WTC11 (cell line): ENCODE measurements at regions not wholly inside any gene's neighbourhood (a gene's known extent, or its start where the extent isn't known, plus 50 kb on each side); places are given as distances from the start of the nearest gene placed in this dataset.
"Not testable (repeated sequence)": the region's sequence is repeated elsewhere in the genome, so short reads cannot be mapped to it uniquely, and the experiment has no call there.

Experiments used
- ATAC-seq: fragments of 200-7000 bp; cut with Tn5 transposase; 2 replicates; pipeline ENCODE4 v1.10.0; 2021; ENCODE audit warnings: mild to moderate bottlenecking, moderate library complexity
- CTCF ChIA-PET: fragments of 300-600 bp; sonication (Branson Sonifier 250); formaldehyde crosslinking; loops from one replicate; lab custom pipeline; 2021; ENCODE audit warnings: antibody characterized with exemption; lab: Charles Lee
- POLR2A ChIA-PET: fragments of 350-600 bp; sonication (Branson Sonifier 250); formaldehyde crosslinking; loops from one replicate; lab custom pipeline; 2021; ENCODE audit warnings: antibody characterized with exemption; lab: Charles Lee
- DNase-seq: peaks from one replicate; pipeline ENCODE4 v3.0.0; 2021; ENCODE audit warnings: low spot score
- H3K27ac Mint-ChIP-seq: 2 replicates; pipeline ENCODE4 v1.8.0; 2021; ENCODE audit warnings: mixed read lengths
- H3K27me3 Mint-ChIP-seq: 2 replicates; pipeline ENCODE4 v1.8.0; 2021; ENCODE audit warnings: low read depth, mild to moderate bottlenecking, moderate library complexity, mixed read lengths
- H3K36me3 Mint-ChIP-seq: 2 replicates; pipeline ENCODE4 v1.8.0; 2021; ENCODE audit warnings: mixed read lengths
- H3K4me1 Mint-ChIP-seq: 2 replicates; pipeline ENCODE4 v1.8.0; 2022; ENCODE audit warnings: mixed read lengths
- H3K4me3 Mint-ChIP-seq: 2 replicates; pipeline ENCODE4 v1.8.0; 2021; ENCODE audit warnings: mild to moderate bottlenecking, moderate library complexity, mixed read lengths
- H3K9me3 Mint-ChIP-seq: 2 replicates; pipeline ENCODE4 v1.8.0; 2021; ENCODE audit warnings: mixed read lengths
- ATF2 ChIP-seq: sonication (generic); formaldehyde crosslinking; IDR thresholded peaks from 2 replicates; pipeline ENCODE4 v1.8.1; 2022; ENCODE audit warnings: low read depth, missing genetic modification reagents, borderline replicate concordance
- CBFB ChIP-seq: sonication (generic); formaldehyde crosslinking; IDR thresholded peaks from 2 replicates; pipeline ENCODE4 v1.8.1; 2022; ENCODE audit warnings: mild to moderate bottlenecking, low read depth, missing genetic modification reagents
- EMX1 ChIP-seq: fragments of 250-450 bp; sonication (Bioruptor Pico); IDR thresholded peaks from 2 replicates; pipeline ENCODE4 v1.8.0; 2021; ENCODE audit warnings: mild to moderate bottlenecking
- ETV6 ChIP-seq: sonication (generic); formaldehyde crosslinking; IDR thresholded peaks from 2 replicates; pipeline ENCODE4 v1.8.1; 2022; ENCODE audit warnings: mild to moderate bottlenecking, missing genetic modification reagents
- HMGXB4 ChIP-seq: sonication (generic); formaldehyde crosslinking; IDR thresholded peaks from 2 replicates; pipeline ENCODE4 v1.8.1; 2023; ENCODE audit warnings: mild to moderate bottlenecking, moderate library complexity, missing genetic modification reagents
- MLX ChIP-seq: sonication (generic); formaldehyde crosslinking; IDR thresholded peaks from 2 replicates; pipeline ENCODE4 v1.8.1; 2023; ENCODE audit warnings: mild to moderate bottlenecking, missing genetic modification reagents, moderate library complexity
- NFE2L1 ChIP-seq: sonication (generic); formaldehyde crosslinking; IDR thresholded peaks from 2 replicates; pipeline ENCODE4 v1.8.1; 2023; ENCODE audit warnings: missing genetic modification reagents
- ZNF512 ChIP-seq: sonication (generic); formaldehyde crosslinking; IDR thresholded peaks from 2 replicates; pipeline ENCODE4 v1.8.1; 2022; ENCODE audit warnings: missing genetic modification reagents, borderline replicate concordance
- TF ChIP-seq, protein P1 (sequence below): fragments of 250-450 bp; sonication (Bioruptor Pico); IDR thresholded peaks from 2 replicates; pipeline ENCODE4 v1.9.0; 2021; ENCODE audit warnings: mild to moderate bottlenecking, borderline replicate concordance
- TF ChIP-seq, protein P2 (sequence below): sonication (generic); formaldehyde crosslinking; IDR thresholded peaks from 2 replicates; pipeline ENCODE4 v1.8.0; 2023; ENCODE audit warnings: missing genetic modification reagents, mild to moderate bottlenecking, borderline replicate concordance
- TF ChIP-seq, protein P3 (sequence below): sonication (generic); formaldehyde crosslinking; IDR thresholded peaks from 2 replicates; pipeline ENCODE4 v1.8.0; 2022; ENCODE audit warnings: mild to moderate bottlenecking, missing genetic modification reagents

- TF ChIP-seq ZNF512 (CRISPR knock-in tag): no peak
- no peak for TF ChIP-seq MLX (CRISPR knock-in tag)
- TF ChIP-seq, protein P1, sequence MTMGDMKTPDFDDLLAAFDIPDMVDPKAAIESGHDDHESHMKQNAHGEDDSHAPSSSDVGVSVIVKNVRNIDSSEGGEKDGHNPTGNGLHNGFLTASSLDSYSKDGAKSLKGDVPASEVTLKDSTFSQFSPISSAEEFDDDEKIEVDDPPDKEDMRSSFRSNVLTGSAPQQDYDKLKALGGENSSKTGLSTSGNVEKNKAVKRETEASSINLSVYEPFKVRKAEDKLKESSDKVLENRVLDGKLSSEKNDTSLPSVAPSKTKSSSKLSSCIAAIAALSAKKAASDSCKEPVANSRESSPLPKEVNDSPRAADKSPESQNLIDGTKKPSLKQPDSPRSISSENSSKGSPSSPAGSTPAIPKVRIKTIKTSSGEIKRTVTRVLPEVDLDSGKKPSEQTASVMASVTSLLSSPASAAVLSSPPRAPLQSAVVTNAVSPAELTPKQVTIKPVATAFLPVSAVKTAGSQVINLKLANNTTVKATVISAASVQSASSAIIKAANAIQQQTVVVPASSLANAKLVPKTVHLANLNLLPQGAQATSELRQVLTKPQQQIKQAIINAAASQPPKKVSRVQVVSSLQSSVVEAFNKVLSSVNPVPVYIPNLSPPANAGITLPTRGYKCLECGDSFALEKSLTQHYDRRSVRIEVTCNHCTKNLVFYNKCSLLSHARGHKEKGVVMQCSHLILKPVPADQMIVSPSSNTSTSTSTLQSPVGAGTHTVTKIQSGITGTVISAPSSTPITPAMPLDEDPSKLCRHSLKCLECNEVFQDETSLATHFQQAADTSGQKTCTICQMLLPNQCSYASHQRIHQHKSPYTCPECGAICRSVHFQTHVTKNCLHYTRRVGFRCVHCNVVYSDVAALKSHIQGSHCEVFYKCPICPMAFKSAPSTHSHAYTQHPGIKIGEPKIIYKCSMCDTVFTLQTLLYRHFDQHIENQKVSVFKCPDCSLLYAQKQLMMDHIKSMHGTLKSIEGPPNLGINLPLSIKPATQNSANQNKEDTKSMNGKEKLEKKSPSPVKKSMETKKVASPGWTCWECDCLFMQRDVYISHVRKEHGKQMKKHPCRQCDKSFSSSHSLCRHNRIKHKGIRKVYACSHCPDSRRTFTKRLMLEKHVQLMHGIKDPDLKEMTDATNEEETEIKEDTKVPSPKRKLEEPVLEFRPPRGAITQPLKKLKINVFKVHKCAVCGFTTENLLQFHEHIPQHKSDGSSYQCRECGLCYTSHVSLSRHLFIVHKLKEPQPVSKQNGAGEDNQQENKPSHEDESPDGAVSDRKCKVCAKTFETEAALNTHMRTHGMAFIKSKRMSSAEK (CRISPR knock-in tag): no peak
- TF ChIP-seq, protein P2, sequence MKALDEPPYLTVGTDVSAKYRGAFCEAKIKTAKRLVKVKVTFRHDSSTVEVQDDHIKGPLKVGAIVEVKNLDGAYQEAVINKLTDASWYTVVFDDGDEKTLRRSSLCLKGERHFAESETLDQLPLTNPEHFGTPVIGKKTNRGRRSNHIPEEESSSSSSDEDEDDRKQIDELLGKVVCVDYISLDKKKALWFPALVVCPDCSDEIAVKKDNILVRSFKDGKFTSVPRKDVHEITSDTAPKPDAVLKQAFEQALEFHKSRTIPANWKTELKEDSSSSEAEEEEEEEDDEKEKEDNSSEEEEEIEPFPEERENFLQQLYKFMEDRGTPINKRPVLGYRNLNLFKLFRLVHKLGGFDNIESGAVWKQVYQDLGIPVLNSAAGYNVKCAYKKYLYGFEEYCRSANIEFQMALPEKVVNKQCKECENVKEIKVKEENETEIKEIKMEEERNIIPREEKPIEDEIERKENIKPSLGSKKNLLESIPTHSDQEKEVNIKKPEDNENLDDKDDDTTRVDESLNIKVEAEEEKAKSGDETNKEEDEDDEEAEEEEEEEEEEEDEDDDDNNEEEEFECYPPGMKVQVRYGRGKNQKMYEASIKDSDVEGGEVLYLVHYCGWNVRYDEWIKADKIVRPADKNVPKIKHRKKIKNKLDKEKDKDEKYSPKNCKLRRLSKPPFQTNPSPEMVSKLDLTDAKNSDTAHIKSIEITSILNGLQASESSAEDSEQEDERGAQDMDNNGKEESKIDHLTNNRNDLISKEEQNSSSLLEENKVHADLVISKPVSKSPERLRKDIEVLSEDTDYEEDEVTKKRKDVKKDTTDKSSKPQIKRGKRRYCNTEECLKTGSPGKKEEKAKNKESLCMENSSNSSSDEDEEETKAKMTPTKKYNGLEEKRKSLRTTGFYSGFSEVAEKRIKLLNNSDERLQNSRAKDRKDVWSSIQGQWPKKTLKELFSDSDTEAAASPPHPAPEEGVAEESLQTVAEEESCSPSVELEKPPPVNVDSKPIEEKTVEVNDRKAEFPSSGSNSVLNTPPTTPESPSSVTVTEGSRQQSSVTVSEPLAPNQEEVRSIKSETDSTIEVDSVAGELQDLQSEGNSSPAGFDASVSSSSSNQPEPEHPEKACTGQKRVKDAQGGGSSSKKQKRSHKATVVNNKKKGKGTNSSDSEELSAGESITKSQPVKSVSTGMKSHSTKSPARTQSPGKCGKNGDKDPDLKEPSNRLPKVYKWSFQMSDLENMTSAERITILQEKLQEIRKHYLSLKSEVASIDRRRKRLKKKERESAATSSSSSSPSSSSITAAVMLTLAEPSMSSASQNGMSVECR (CRISPR knock-in tag): no peak
- no peak for TF ChIP-seq EMX1 (CRISPR knock-in tag)
- TF ChIP-seq ETV6 (CRISPR knock-in tag): no peak
- no peak for TF ChIP-seq NFE2L1 (CRISPR knock-in tag)
- TF ChIP-seq CBFB: no peak
- TF ChIP-seq HMGXB4 (CRISPR knock-in tag): no peak
- no peak for TF ChIP-seq ATF2 (CRISPR knock-in tag)
- TF ChIP-seq, protein P3, sequence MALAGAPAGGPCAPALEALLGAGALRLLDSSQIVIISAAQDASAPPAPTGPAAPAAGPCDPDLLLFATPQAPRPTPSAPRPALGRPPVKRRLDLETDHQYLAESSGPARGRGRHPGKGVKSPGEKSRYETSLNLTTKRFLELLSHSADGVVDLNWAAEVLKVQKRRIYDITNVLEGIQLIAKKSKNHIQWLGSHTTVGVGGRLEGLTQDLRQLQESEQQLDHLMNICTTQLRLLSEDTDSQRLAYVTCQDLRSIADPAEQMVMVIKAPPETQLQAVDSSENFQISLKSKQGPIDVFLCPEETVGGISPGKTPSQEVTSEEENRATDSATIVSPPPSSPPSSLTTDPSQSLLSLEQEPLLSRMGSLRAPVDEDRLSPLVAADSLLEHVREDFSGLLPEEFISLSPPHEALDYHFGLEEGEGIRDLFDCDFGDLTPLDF (CRISPR knock-in tag): no peak
Observed at GRCh38 chr11:23480736-23481135, 620.5 kb upstream of the CCDC179 start (continued).

- H3K4me3 Mint-ChIP-seq, DNase-seq, H3K27me3 Mint-ChIP-seq, ATAC-seq, CTCF ChIA-PET, H3K27ac Mint-ChIP-seq: not testable (repeated sequence)
- Mint-ChIP-seq H3K9me3 (peaks cover 46% of the 10 kb centered on the region), H3K4me1 (peaks cover 13% of the 10 kb centered on the region), H3K36me3 (peaks cover 47% of the 10 kb centered on the region)
- POLR2A ChIA-PET: interaction anchor here (0.7 kb wide), 1 partner anchor 1172 kb away, joined by 3 read pairs; no protein-coding TSS in a partner anchor
Observed at GRCh38 chr11:23484146-23484545, 623.9 kb upstream of the CCDC179 start.

GRCh38 chr11:23484618-23485017 is 624.3 kb upstream of the CCDC179 start:
- Mint-ChIP-seq H3K4me1 (peaks cover 11% of the 10 kb centered on the region), H3K9me3 (peaks cover 51% of the 10 kb centered on the region), H3K36me3 (peaks cover 51% of the 10 kb centered on the region)
- CTCF ChIA-PET, H3K27ac Mint-ChIP-seq, ATAC-seq, DNase-seq, H3K27me3 Mint-ChIP-seq, H3K4me3 Mint-ChIP-seq: not testable (repeated sequence)
- POLR2A ChIA-PET: interaction anchor here (0.7 kb wide), 1 partner anchor 1172 kb away, joined by 3 read pairs; no protein-coding TSS in a partner anchor
